Gastroesophageal sphincter (tissue), 4 donors: ENCODE measurements at regions not wholly inside any gene's neighbourhood (a gene's known extent, or its start where the extent isn't known, plus 50 kb on each side); places are given as distances from the start of the nearest gene placed in this dataset.

ENCODE experiments used
- ATAC-seq: fragments of 150-250 bp; one replicate; pipeline ENCODE4 v1.9.1; 2016; ENCODE audit warnings: mild to moderate bottlenecking, moderate library complexity
- H3K27ac ChIP-seq, 4 donors: fragments of 200-600 bp; sonication (generic) in 3 of 4; 1 replicate in 3 of 4; 2 replicates in 1 of 4; pipeline ENCODE4 v1.5.1; 2016 to 2019
- H3K27me3 ChIP-seq: fragments of 200-600 bp; sonication (generic); one replicate; pipeline ENCODE4 v1.5.1; 2019
- H3K36me3 ChIP-seq, 2 donors: fragments of 200-600 bp; sonication (generic); one replicate each; pipeline ENCODE4 v1.5.1; 2019; ENCODE audit warnings: control low read depth in 1 of 2
- H3K4me1 ChIP-seq, 3 donors: fragments of 200-600 bp; sonication (generic); 1 replicate in 2 of 3; 2 replicates in 1 of 3; pipeline ENCODE4 v1.5.1; 2016 to 2019; ENCODE audit warnings: control low read depth in 2 of 3
- H3K4me3 ChIP-seq, 2 donors: fragments of 200-600 bp; sonication (generic); one replicate each; pipeline ENCODE4 v1.5.1; 2019; ENCODE audit warnings: mild to moderate bottlenecking in 1 of 2, moderate library complexity in 1 of 2
- H3K9me3 ChIP-seq, 3 donors: fragments of 200-600 bp; sonication (generic); one replicate each; pipeline ENCODE4 v1.5.1; 2017 to 2019; ENCODE audit warnings: control low read depth in 2 of 3
- EP300 ChIP-seq: sonication (generic); formaldehyde crosslinking; IDR thresholded peaks from one replicate; pipeline ENCODE4 v1.6.1; 2017; ENCODE audit warnings: antibody characterized with exemption, mild to moderate bottlenecking
- POLR2A ChIP-seq, 2 donors: fragments of 450-650 bp; IDR thresholded peaks; one replicate each; pipeline ENCODE4 v1.6.1; 2017; ENCODE audit warnings: antibody characterized with exemption in 2 of 2, mild to moderate bottlenecking in 2 of 2, moderate library complexity in 1 of 2
- POLR2AphosphoS5 ChIP-seq: sonication (generic); formaldehyde crosslinking; IDR thresholded peaks from one replicate; pipeline ENCODE4 v1.6.1; 2017; ENCODE audit warnings: antibody characterized with exemption
- TF ChIP-seq, protein P1 (sequence below), 4 experiments: fragments of 200-600 bp in 2 of 4; fragments of 450-650 bp in 2 of 4; sonication (generic) in 1 of 4; IDR thresholded peaks; one replicate each; pipeline ENCODE4 v1.5.1; 2017 to 2019; ENCODE audit warnings: antibody characterized with exemption in 4 of 4, mild to moderate bottlenecking in 2 of 4, moderate library complexity in 2 of 4

DNA sequence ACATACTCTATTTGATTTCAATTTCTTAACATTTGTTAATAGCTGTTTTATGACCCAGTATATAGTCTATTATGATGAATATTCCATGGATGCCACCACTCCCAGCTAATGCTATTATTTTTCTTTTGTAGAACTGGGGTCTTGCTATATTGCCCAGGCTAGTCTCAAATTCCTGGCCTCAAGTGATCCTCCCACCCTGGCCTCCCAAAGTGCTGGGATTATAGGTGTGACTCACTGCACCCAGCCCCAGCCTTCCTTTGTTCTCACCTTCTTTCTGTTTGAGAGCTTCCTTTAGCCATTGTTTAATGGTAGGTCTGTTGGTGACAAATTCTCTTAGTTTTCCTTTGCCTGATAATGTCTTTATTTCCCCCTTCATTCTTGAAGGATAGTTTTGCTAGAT, 52.9 kb upstream of the AMOTL1 start:
- no peak for TF ChIP-seq POLR2A (IDR thresholded peaks at IDR 0.05)
- H3K27ac ChIP-seq = no peak overlapping the region
- no peak overlapping the region for H3K4me3 ChIP-seq
- no peaks in the 10 kb centered on the region for H3K36me3 ChIP-seq
- no peak for ATAC-seq
- H3K9me3 ChIP-seq = no peaks in the 10 kb centered on the region
- H3K4me1 ChIP-seq = no peaks in the 10 kb centered on the region
- H3K27me3 ChIP-seq = no peaks in the 10 kb centered on the region

DNA sequence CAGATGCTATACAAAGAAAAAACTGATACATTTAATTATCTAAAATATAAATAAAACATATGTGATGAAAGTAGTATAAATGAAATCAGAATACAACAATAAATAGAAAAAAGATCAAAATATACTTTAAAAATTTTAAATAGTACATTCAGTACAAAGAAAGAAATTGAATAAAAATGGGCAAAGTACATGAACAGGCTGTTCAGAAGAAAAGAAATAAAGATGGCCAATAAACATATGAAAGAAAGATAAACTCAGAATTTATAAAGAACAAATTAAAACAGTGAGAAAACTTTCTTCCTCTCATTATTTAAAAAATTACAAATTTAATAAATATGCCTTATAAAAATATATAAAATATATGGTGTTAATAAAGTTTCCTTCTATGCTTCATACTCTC, 50.5 kb upstream of the AMOTL1 start:
- no peaks in the 10 kb centered on the region for H3K36me3 ChIP-seq
- H3K4me3 ChIP-seq = no peak overlapping the region
- no peak overlapping the region for H3K27ac ChIP-seq
- H3K9me3 ChIP-seq = no peaks in the 10 kb centered on the region
- H3K27me3 ChIP-seq = no peaks in the 10 kb centered on the region
- ATAC-seq = no peak
- H3K4me1 ChIP-seq = no peaks in the 10 kb centered on the region
- TF ChIP-seq EP300 (no peak), POLR2A (IDR thresholded peaks at IDR 0.05) (no peak), POLR2AphosphoS5 (no peak)
- TF ChIP-seq, protein P1, sequence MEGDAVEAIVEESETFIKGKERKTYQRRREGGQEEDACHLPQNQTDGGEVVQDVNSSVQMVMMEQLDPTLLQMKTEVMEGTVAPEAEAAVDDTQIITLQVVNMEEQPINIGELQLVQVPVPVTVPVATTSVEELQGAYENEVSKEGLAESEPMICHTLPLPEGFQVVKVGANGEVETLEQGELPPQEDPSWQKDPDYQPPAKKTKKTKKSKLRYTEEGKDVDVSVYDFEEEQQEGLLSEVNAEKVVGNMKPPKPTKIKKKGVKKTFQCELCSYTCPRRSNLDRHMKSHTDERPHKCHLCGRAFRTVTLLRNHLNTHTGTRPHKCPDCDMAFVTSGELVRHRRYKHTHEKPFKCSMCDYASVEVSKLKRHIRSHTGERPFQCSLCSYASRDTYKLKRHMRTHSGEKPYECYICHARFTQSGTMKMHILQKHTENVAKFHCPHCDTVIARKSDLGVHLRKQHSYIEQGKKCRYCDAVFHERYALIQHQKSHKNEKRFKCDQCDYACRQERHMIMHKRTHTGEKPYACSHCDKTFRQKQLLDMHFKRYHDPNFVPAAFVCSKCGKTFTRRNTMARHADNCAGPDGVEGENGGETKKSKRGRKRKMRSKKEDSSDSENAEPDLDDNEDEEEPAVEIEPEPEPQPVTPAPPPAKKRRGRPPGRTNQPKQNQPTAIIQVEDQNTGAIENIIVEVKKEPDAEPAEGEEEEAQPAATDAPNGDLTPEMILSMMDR (IDR thresholded peaks at IDR 0.05) = no peak
